ENCODE measurements at regions not wholly inside any gene's neighbourhood (a gene's known extent, or its start where the extent isn't known, plus 50 kb on each side); places are given as distances from the start of the nearest gene placed in this dataset.

- TF ChIP-seq CTCF (conservative IDR thresholded peaks at IDR 0.05; ENCODE audit: low read depth, low read length) (no peak), EZH2phosphoT487 (IDR thresholded peaks at IDR 0.05; ENCODE audit: borderline replicate concordance, low read length) (no peak), EZH2 (IDR thresholded peaks at IDR 0.05; ENCODE audit: low read length, unreplicated experiment) (no peak)
Measured at GRCh38 chr4:32455231-32455630, 1735.1 kb downstream of the PCDH7 start.
